ENCODE measurements at regions not wholly inside any gene's neighbourhood (a gene's known extent, or its start where the extent isn't known, plus 50 kb on each side); places are given as distances from the start of the nearest gene placed in this dataset.
A peak's percentile ranks its signal among the peaks of the same experiment; 100 is the strongest.

DNA sequence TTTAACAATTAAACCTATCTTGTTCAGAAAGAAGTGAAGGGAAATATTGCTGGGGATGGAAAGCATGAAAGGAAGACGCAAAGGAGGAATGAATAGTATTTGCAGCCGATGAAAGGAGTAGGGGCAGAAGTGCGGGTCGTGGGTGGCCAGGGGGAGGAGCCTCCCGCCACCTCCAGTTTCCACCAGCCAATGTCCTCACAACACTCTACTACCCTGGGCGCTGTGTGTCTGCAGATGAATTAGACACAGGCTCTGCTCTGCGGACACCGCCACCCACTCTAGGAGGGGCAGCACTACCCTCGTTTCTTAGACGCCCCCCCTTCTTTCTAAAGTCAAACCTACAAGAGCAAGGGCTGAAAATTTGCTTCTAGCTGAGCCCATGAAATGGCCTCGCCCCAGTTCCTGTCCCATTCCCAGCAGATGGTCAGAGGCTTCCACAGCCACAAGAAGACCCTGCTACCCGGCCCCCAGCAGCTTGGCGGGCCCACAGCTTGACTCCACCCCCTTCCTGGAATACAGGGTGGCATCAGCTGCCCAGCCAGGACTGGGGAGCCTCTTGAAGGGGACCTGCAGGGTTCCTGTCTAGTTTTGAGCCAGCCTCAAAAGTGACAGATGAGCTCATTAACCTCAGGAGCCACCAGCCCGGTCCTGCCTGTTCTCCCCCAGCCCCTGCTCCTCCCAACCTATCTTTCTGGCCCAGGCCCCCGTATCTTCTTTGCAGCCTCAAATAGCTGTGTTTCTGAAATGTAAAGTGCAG, 268.1 kb downstream of the BUD13 start:
- Histone ChIP-seq H3K9ac (no peak overlapping the region), H2AFZ (ENCODE audit: low read depth) (no peak overlapping the region), H3K9me3 (no peaks in the 10 kb centered on the region), H3K79me2 (ENCODE audit: insufficient read depth) (no peaks in the 10 kb centered on the region), H3K9me2 (no peaks in the 10 kb centered on the region), H3K4me2 (no peak overlapping the region), H3K36me3 (replicated peaks in 1 of 2; ENCODE audit: control insufficient read depth in 1 of 2, insufficient read depth in 2 of 2, low read length in 1 of 2) (no peaks in the 10 kb centered on the region), H4K20me1 (ENCODE audit: insufficient read depth) (no peaks in the 10 kb centered on the region), H3K27ac (ENCODE audit: low read depth in 2 of 2, low read length in 1 of 2) (peak overlapping the region in 1 of 2 experiments; percentile 97; a peak in 2 of 4 replicates), H3K27me3 (ENCODE audit: insufficient read depth) (peaks cover 26% of the 10 kb centered on the region; the same call in 1 of the 2 replicates), H3F3A (replicated peaks; ENCODE audit: insufficient read depth) (no peaks in the 10 kb centered on the region), H3K4me3 (ENCODE audit: low read depth in 2 of 2, low read length in 1 of 2) (no peak overlapping the region), H3K4me1 (ENCODE audit: control insufficient read depth in 1 of 2, insufficient read depth in 2 of 2, low read depth in 1 of 2, low read length in 1 of 2) (peaks cover 0 to 94% of the 10 kb centered on the region in 2 experiments; a peak in 2 of 4 replicates)
- CTCF ChIA-PET: interaction anchor here (0.7 to 5.4 kb wide), 18 partner anchors 27 to 426 kb away, joined by 3 to 47 read pairs (median 4); no protein-coding TSS in a partner anchor
- peak; percentile 63 for DNase-seq
- WGBS (ENCODE audit: low lambda C conversion rate): 44% methylated on average over 12 of the region's 15 CpGs
- TF ChIP-seq RAD21 (IDR thresholded peaks at IDR 0.05; ENCODE audit: low read length) (peak; percentile 14; the same call in 1 of the 2 replicates), NRF1 (IDR thresholded peaks at IDR 0.05; ENCODE audit: low read depth, low read length) (no peak), SMC3 (IDR thresholded peaks at IDR 0.05; ENCODE audit: low read depth, low read length) (peak; percentile 5; the same call in 1 of the 2 replicates), EP300 (IDR thresholded peaks at IDR 0.05; ENCODE audit: borderline replicate concordance in 1 of 2, low read depth in 1 of 2, low read length in 1 of 2) (no peak), RXRA (IDR thresholded peaks at IDR 0.05; ENCODE audit: borderline replicate concordance, low read depth) (no peak)
- POLR2A ChIA-PET: interaction anchor here (0.8 to 9.4 kb wide), 26 partner anchors 11 to 440 kb away, joined by 3 to 237 read pairs (median 6); no protein-coding TSS in a partner anchor

DNA sequence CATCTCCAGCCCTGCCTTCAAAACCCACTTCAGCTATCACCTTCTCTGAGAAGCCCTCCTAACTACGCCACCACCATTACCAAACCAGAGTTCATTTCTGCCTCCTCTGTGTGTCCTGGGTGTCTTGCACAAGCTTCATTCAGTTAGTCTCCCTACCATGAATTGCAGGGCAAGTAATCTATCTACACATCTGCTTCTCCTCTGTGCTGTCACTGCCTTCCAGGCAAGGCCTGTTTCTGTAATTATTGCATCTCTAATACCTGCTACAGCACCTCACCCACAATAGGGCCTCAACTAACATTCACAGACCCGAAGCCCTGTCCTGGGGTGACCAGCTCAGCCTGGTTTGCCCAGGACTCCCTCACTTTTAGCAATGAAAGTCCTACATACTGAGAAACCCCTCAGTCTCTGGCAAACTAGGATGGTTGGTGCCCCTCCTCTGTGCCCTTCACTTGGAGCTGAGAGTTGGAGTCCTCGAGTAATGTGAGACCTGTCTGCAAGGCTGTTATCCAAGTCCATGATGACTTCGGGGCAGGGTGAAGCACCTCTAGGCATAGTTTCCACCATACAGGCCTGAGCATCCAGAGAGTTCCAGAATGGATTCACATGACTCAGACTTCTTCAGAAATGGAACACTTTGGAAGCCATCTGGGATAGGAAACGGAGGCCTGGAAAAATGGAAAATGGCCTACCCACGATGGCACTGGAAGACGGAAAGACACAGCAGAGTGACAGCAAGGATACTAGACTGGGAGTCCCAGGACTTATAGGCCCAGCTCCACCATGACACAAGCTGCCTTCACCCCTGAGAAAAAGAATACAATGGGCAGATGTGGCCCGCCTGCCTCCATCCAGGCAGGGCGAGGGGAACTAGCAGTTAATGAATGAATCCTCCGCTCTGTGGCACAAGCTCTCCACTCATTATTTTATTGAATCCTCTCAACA, 269.3 kb downstream of the BUD13 start:
- H3K9me3 ChIP-seq: no peaks in the 10 kb centered on the region
- H3K9me2 ChIP-seq: no peaks in the 10 kb centered on the region

More for the DNA sequence above, 269.3 kb downstream of the BUD13 start:
- H3K4me2 ChIP-seq: no peak overlapping the region
- WGBS (ENCODE audit: low lambda C conversion rate): 48% methylated on average over 9 of the region's 10 CpGs
- TF ChIP-seq RAD21 (IDR thresholded peaks at IDR 0.05; ENCODE audit: low read length) (peak; percentile 33; the same call in 1 of the 2 replicates), JUND (IDR thresholded peaks at IDR 0.05) (no peak), CHD2 (IDR thresholded peaks at IDR 0.05; ENCODE audit: low read length, partially characterized antibody) (peak; percentile 66), FOXJ3 (CRISPR knock-in tag; IDR thresholded peaks at IDR 0.05) (peak; percentile 79), MXI1 (IDR thresholded peaks at IDR 0.05; ENCODE audit: low read depth, low read length) (peak; percentile 23; the same call in 1 of the 2 replicates), FOSL2 (IDR thresholded peaks at IDR 0.05; ENCODE audit: borderline replicate concordance, low read depth) (no peak), NRF1 (IDR thresholded peaks at IDR 0.05; ENCODE audit: low read depth, low read length) (no peak), GATA2 (CRISPR knock-in tag; IDR thresholded peaks at IDR 0.05) (peak; percentile 93), RFX5 (IDR thresholded peaks at IDR 0.05; ENCODE audit: low read length) (no peak), RCOR1 (IDR thresholded peaks at IDR 0.05; ENCODE audit: low read length) (peak; percentile 79), EP300 (IDR thresholded peaks at IDR 0.05; ENCODE audit: borderline replicate concordance in 1 of 2, low read depth in 1 of 2, low read length in 1 of 2) (peak in 1 of 2 experiments; percentile 91; a peak in 2 of 4 replicates), SMC3 (IDR thresholded peaks at IDR 0.05; ENCODE audit: low read depth, low read length) (no peak; the same call in 1 of the 2 replicates), GABPA (IDR thresholded peaks at IDR 0.05; ENCODE audit: low read depth) (no peak), FOXM1 (IDR thresholded peaks at IDR 0.05; ENCODE audit: low read depth) (no peak)
- TF ChIP-seq, protein P1, sequence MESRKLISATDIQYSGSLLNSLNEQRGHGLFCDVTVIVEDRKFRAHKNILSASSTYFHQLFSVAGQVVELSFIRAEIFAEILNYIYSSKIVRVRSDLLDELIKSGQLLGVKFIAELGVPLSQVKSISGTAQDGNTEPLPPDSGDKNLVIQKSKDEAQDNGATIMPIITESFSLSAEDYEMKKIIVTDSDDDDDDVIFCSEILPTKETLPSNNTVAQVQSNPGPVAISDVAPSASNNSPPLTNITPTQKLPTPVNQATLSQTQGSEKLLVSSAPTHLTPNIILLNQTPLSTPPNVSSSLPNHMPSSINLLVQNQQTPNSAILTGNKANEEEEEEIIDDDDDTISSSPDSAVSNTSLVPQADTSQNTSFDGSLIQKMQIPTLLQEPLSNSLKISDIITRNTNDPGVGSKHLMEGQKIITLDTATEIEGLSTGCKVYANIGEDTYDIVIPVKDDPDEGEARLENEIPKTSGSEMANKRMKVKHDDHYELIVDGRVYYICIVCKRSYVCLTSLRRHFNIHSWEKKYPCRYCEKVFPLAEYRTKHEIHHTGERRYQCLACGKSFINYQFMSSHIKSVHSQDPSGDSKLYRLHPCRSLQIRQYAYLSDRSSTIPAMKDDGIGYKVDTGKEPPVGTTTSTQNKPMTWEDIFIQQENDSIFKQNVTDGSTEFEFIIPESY (IDR thresholded peaks at IDR 0.05; ENCODE audit: borderline replicate concordance, low read depth): no peak
- TF ChIP-seq, protein P2, sequence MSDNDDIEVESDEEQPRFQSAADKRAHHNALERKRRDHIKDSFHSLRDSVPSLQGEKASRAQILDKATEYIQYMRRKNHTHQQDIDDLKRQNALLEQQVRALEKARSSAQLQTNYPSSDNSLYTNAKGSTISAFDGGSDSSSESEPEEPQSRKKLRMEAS (IDR thresholded peaks at IDR 0.05; ENCODE audit: low read depth): no peak
- TF ChIP-seq, protein P3, sequence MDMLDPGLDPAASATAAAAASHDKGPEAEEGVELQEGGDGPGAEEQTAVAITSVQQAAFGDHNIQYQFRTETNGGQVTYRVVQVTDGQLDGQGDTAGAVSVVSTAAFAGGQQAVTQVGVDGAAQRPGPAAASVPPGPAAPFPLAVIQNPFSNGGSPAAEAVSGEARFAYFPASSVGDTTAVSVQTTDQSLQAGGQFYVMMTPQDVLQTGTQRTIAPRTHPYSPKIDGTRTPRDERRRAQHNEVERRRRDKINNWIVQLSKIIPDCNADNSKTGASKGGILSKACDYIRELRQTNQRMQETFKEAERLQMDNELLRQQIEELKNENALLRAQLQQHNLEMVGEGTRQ (IDR thresholded peaks at IDR 0.05; ENCODE audit: borderline replicate concordance, low read depth, low read length): no peak
- peaks cover 0 to 93% of the 10 kb centered on the region in 2 experiments; a peak in 2 of 4 replicates for H3K4me1 ChIP-seq (ENCODE audit: control insufficient read depth in 1 of 2, insufficient read depth in 2 of 2, low read depth in 1 of 2, low read length in 1 of 2)
- H3K36me3 ChIP-seq (replicated peaks in 1 of 2; ENCODE audit: control insufficient read depth in 1 of 2, insufficient read depth in 2 of 2, low read length in 1 of 2): no peaks in the 10 kb centered on the region
- H3K27ac ChIP-seq (ENCODE audit: low read depth in 2 of 2, low read length in 1 of 2): peak overlapping the region in 1 of 2 experiments; percentile 97; a peak in 2 of 4 replicates
- H4K20me1 ChIP-seq (ENCODE audit: insufficient read depth): no peaks in the 10 kb centered on the region
- no peak for DNase-seq
- H3K9ac ChIP-seq: no peak overlapping the region
- H2AFZ ChIP-seq (ENCODE audit: low read depth): no peak overlapping the region
- H3K27me3 ChIP-seq (ENCODE audit: insufficient read depth): peaks cover 30% of the 10 kb centered on the region; the same call in 1 of the 2 replicates
- no peaks in the 10 kb centered on the region for H3F3A ChIP-seq (replicated peaks; ENCODE audit: insufficient read depth)
- H3K4me3 ChIP-seq (ENCODE audit: low read depth in 2 of 2, low read length in 1 of 2): no peak overlapping the region
- POLR2A ChIA-PET: interaction anchor here (0.6 to 9.4 kb wide), 15 partner anchors 30 to 439 kb away, joined by 3 to 237 read pairs (median 5); no protein-coding TSS in a partner anchor
- CTCF ChIA-PET: interaction anchor here (0.7 to 5.4 kb wide), 12 partner anchors 8 to 190 kb away, joined by 3 to 47 read pairs (median 4); no protein-coding TSS in a partner anchor
- no peaks in the 10 kb centered on the region for H3K79me2 ChIP-seq (ENCODE audit: insufficient read depth)

Data from SK-N-SH (cell line).